Suprapubic skin (tissue), 3 donors: ENCODE measurements at regions not wholly inside any gene's neighbourhood (a gene's known extent, or its start where the extent isn't known, plus 50 kb on each side); places are given as distances from the start of the nearest gene placed in this dataset.

Source experiments
- CTCF ChIP-seq, 2 donors: fragments of 200-600 bp in 1 of 2; fragments of 450-650 bp in 1 of 2; sonication (generic) in 1 of 2; IDR thresholded peaks; one replicate each; pipeline ENCODE4 v1.5.1; 2016 to 2019; ENCODE audit warnings: antibody characterized with exemption in 2 of 2, mild to moderate bottlenecking in 1 of 2, moderate library complexity in 1 of 2
- POLR2AphosphoS5 ChIP-seq, 3 donors: sonication (generic); formaldehyde crosslinking; IDR thresholded peaks; one replicate each; pipeline ENCODE4 v1.6.1; 2017; ENCODE audit warnings: antibody characterized with exemption in 3 of 3

- TF ChIP-seq CTCF (IDR thresholded peaks at IDR 0.05) (no peak), POLR2AphosphoS5 (IDR thresholded peaks at IDR 0.05) (no peak)
Measured at GRCh38 chr11:114773541-114774338, 95.4 kb downstream of the NXPE2 start.
